Pancreas (tissue), 10 donors: ENCODE measurements at regions not wholly inside any gene's neighbourhood (a gene's known extent, or its start where the extent isn't known, plus 50 kb on each side); places are given as distances from the start of the nearest gene placed in this dataset.
"Not testable (repeated sequence)": the region's sequence is repeated elsewhere in the genome, so short reads cannot be mapped to it uniquely, and the experiment has no call there.

Source experiments
- ATAC-seq, 4 donors: fragments of 200-7000 bp; cut with Tn5 transposase; one replicate each; pipeline versions ENCODE4 v1.8.0 to v1.9.1; 2020; ENCODE audit warnings: mild to moderate bottlenecking in 4 of 4, moderate library complexity in 4 of 4
- DNase-seq, 6 donors: peaks; one replicate each; pipeline ENCODE4 v3.0.0-alpha.2; 2020
- FAIRE-seq: peaks from 2 replicates; lab custom pipeline; 2012; peaks lifted over from hg19 to GRCh38; lab: Jason Lieb, UNC
- H3K27ac ChIP-seq, 4 donors: fragments of 200-600 bp; sonication (generic); 1 replicate in 3 of 4; 2 replicates in 1 of 4; pipeline versions ENCODE4 v1.5.0 to v1.8.0; 2020
- H3K27me3 ChIP-seq, 4 donors: fragments of 200-600 bp; one replicate each; pipeline ENCODE4 v1.8.0; 2021
- H3K36me3 ChIP-seq, 3 donors: fragments of 200-600 bp; sonication (generic) in 1 of 3; one replicate each; pipeline versions ENCODE4 v1.5.0 to v1.8.0; 2020 to 2021
- H3K4me1 ChIP-seq, 3 donors: fragments of 200-600 bp; one replicate each; pipeline ENCODE4 v1.8.0; 2021
- H3K4me3 ChIP-seq, 4 donors: fragments of 200-600 bp; sonication (generic) in 2 of 4; one replicate each; pipeline versions ENCODE4 v1.5.0 to v1.8.0; 2020 to 2021
- H3K9me3 ChIP-seq, 4 donors: fragments of 200-600 bp; one replicate each; pipeline ENCODE4 v1.8.0; 2021
- WGBS, 2 donors: extraction: QIAGEN DNeasy Blood & Tissue Kit; methylation state at CpG; one replicate each; pipeline ENCODE4 v1.1.7; 2013; 5-methylcytosine and 5-hydroxymethylcytosine counted together
- intact Hi-C, 3 donors: fragments of 100-400 bp; cut with DNase I; formaldehyde crosslinking; loops; one replicate each; pipeline versions ENCODE4 v1.11.1 to v1.14.2; 2022
- TF ChIP-seq, protein P1 (sequence below), 4 donors: fragments of 200-600 bp; sonication (generic) in 3 of 4; IDR thresholded peaks; one replicate each; pipeline versions ENCODE4 v1.5.0 to v1.8.0; 2021; ENCODE audit warnings: antibody characterized with exemption in 4 of 4
- donor health status: healthy with polysubstance abuse.
- donor health status: DM: no; HTN: no; CAD: no; lungs with moderate emphysema.
- donor health status: DM: no; HTN: no; CAD: no.
- donor health status: control.
- donor health status: control.
- donor health status: Bipolar disorder and iron deficiency.
- donor health status: DM: yes; HTN: yes; CAD: no.
- donor health status: DM: no; HTN: no; CAD: no.
- donor health status: DM: no; HTN: no; CAD: no.
- donor health status: DM: yes; HTN: yes; CAD: no.

DNA sequence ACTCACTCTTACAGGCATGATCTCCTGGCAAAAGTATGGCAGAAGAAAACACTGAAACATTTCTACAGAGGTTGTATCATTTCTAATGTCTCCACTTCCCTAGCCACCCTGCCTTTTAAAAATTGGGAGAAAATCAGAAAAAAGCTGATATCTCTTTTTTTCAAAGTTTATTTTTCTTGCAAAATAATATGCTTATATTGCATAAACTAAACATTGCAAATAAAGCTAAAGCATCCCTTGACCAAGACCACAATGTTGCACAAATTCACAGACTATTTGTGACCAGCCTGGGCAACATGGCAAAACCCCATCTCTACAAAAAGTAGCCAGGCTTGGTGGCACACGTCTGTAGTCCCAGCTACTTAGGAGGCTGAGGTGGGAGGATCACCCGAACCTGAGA lies 183.3 kb upstream of the ELAVL2 start:
- no peak for DNase-seq
- no peak for FAIRE-seq
- 44 to 57% methylated on average over 2 of the region's 2 CpGs for WGBS, 2 donors

DNA sequence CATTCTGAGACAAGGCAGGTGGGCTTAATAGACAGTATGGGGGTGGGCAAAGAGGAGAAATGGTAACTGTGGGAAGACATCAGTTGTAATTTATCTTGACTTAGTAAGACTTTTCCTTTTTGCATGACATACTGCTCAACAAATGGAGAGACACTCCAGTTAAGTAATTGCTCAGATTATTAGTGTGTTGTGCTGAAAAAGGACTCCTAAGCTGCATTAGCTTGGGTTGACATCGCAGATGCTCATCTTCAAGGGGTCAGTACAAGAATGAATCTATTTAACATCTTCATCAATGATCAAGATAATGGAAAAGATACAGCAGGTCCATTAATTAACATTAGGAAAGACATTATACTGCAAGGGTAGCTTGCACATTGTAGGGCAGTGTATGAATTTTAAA lies 181.1 kb upstream of the ELAVL2 start:
- 47 to 51% methylated on average over 1 of the region's 1 CpG for WGBS, 2 donors
- no peak for ATAC-seq
- TF ChIP-seq, protein P1, sequence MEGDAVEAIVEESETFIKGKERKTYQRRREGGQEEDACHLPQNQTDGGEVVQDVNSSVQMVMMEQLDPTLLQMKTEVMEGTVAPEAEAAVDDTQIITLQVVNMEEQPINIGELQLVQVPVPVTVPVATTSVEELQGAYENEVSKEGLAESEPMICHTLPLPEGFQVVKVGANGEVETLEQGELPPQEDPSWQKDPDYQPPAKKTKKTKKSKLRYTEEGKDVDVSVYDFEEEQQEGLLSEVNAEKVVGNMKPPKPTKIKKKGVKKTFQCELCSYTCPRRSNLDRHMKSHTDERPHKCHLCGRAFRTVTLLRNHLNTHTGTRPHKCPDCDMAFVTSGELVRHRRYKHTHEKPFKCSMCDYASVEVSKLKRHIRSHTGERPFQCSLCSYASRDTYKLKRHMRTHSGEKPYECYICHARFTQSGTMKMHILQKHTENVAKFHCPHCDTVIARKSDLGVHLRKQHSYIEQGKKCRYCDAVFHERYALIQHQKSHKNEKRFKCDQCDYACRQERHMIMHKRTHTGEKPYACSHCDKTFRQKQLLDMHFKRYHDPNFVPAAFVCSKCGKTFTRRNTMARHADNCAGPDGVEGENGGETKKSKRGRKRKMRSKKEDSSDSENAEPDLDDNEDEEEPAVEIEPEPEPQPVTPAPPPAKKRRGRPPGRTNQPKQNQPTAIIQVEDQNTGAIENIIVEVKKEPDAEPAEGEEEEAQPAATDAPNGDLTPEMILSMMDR (IDR thresholded peaks at IDR 0.05) = no peak

More for the DNA sequence above, 183.3 kb upstream of the ELAVL2 start:
- Histone ChIP-seq H3K4me1 (no peaks in the 10 kb centered on the region), H3K9me3 (no peaks in the 10 kb centered on the region), H3K36me3 (no peaks in the 10 kb centered on the region), H3K27me3 (no peaks in the 10 kb centered on the region), H3K4me3 (no peak overlapping the region), H3K27ac (no peak overlapping the region)
- no peak for ATAC-seq
- intact Hi-C loops = no loop called here
- TF ChIP-seq, protein P1 (IDR thresholded peaks at IDR 0.05) = no peak

DNA sequence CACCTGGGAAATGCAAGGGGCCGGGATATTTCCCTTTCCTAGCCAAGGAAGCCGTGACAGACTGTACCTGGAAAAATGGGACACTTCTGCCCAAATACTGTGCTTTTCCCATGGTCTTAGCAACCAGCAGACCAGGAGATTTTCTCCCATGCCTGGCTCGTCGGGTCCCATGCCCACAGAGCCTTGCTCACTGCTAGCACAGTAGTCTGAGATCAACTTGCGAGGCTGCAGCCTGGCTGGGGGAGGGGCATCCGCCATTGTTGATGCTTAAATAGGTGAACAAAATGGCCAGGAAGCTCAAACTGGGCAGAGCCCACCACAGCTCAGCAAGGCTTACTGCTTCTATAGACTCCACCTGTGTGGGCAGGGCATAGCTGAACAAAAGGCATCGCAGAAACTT lies 165.8 kb upstream of the ELAVL2 start:
- H3K27ac ChIP-seq, H3K9me3 ChIP-seq, intact Hi-C loops, H3K4me1 ChIP-seq, H3K4me3 ChIP-seq, DNase-seq, ATAC-seq, FAIRE-seq, H3K27me3 ChIP-seq, H3K36me3 ChIP-seq: not testable (repeated sequence)
- 63 to 83% methylated on average over 7 of the region's 7 CpGs for WGBS, 2 donors

More for the DNA sequence above, 181.1 kb upstream of the ELAVL2 start:
- Histone ChIP-seq H3K27me3 (no peaks in the 10 kb centered on the region), H3K4me1 (no peaks in the 10 kb centered on the region), H3K27ac (no peak overlapping the region), H3K36me3 (no peaks in the 10 kb centered on the region), H3K4me3 (no peak overlapping the region), H3K9me3 (no peaks in the 10 kb centered on the region)
- intact Hi-C loops = no loop called here
- no peak for FAIRE-seq
- DNase-seq = no peak

DNA sequence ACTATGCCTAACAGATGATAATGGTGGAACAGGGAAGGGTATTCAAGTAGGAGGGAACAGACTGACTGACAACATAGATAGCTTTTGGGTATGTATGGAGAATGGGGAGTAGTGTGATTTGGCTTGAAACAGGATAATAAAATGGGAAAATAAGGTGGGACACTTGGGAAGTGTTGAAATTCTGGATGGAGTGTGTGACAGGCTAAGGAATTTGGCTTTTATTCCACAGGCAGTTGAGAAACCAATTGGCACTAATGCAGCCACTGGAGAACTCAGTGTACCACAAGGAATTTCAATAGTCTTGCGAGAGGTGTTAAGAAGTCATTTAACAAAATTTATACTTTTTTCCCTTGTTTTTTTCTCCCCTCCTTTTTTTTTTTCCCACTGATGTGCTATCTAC lies 153.5 kb upstream of the ELAVL2 start:
- no peak for DNase-seq
- Histone ChIP-seq H3K9me3 (no peaks in the 10 kb centered on the region), H3K4me1 (no peaks in the 10 kb centered on the region), H3K4me3 (no peak overlapping the region), H3K27ac (no peak overlapping the region), H3K27me3 (no peaks in the 10 kb centered on the region), H3K36me3 (no peaks in the 10 kb centered on the region)
- no peak for ATAC-seq
- intact Hi-C loops = no loop called here
- TF ChIP-seq, protein P1 (IDR thresholded peaks at IDR 0.05) = no peak
- FAIRE-seq = no peak
- 51 to 80% methylated on average over 1 of the region's 1 CpG for WGBS, 2 donors

DNA sequence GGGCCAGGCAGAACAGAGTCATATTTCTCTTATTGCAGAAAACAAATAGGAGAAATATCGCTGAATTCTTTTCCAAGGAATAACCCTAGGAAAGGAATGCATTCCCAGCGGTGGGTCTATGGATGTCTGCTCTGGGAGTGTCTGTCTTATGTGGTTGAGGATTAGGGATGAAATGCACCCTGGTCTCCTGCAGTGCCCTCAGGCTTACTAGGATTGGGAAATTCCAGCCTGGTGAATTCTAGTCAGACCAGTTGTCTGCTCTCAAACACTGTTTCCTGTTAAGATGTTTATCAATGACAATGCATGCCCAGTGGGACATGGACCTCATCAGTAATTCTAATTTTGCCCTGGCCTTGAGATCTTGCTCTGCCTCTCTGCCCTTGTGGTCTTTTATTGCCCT lies 136.1 kb upstream of the ELAVL2 start:
- 77 to 88% methylated on average over 2 of the region's 2 CpGs for WGBS, 2 donors
- Histone ChIP-seq H3K9me3 (no peaks in the 10 kb centered on the region), H3K4me1 (no peaks in the 10 kb centered on the region), H3K27ac (no peak overlapping the region), H3K27me3 (no peaks in the 10 kb centered on the region), H3K4me3 (no peak overlapping the region), H3K36me3 (no peaks in the 10 kb centered on the region)
- ATAC-seq (no peak), DNase-seq (no peak), FAIRE-seq (no peak)
- intact Hi-C loops = no loop called here
- TF ChIP-seq, protein P1 (IDR thresholded peaks at IDR 0.05) = no peak
